ENCODE measurements at regions not wholly inside any gene's neighbourhood (a gene's known extent, or its start where the extent isn't known, plus 50 kb on each side); places are given as distances from the start of the nearest gene placed in this dataset.

- H2AFZ ChIP-seq (ENCODE audit: low read depth) = no peak overlapping the region
- H3K4me2 ChIP-seq = no peak overlapping the region
- H3K79me2 ChIP-seq (ENCODE audit: insufficient read depth) = no peaks in the 10 kb centered on the region
- no peaks in the 10 kb centered on the region for H3K27me3 ChIP-seq (ENCODE audit: insufficient read depth)
- 92% methylated on average over 6 of the region's 6 CpGs for WGBS (ENCODE audit: low lambda C conversion rate)
- ChIA-PET CTCF (interaction anchor here (0.6 kb wide), 1 partner anchor 363 kb away, joined by 3 read pairs; no protein-coding TSS in a partner anchor), POLR2A (interaction anchor here (3.9 kb wide), 1 partner anchor 108 kb away, joined by 38 read pairs; the partner anchor contains the start of gene SSBP2)
- no peak overlapping the region for H3K9ac ChIP-seq
- H3K36me3 ChIP-seq (replicated peaks in 1 of 2; ENCODE audit: control insufficient read depth in 1 of 2, insufficient read depth in 2 of 2, low read length in 1 of 2) = no peaks in the 10 kb centered on the region
- H3K4me1 ChIP-seq (ENCODE audit: control insufficient read depth in 1 of 2, insufficient read depth in 2 of 2, low read depth in 1 of 2, low read length in 1 of 2) = peaks cover 30 to 33% of the 10 kb centered on the region in 2 experiments
- no peak overlapping the region for H3K4me3 ChIP-seq (ENCODE audit: low read depth in 2 of 2, low read length in 1 of 2)
- H3K9me2 ChIP-seq = no peaks in the 10 kb centered on the region
- DNase-seq = no peak
- no peaks in the 10 kb centered on the region for H3K9me3 ChIP-seq
- H4K20me1 ChIP-seq (ENCODE audit: insufficient read depth) = no peaks in the 10 kb centered on the region
- peaks cover 27% of the 10 kb centered on the region for H3F3A ChIP-seq (replicated peaks; ENCODE audit: insufficient read depth)
- no peak overlapping the region for H3K27ac ChIP-seq (ENCODE audit: low read depth in 2 of 2, low read length in 1 of 2)
- TF ChIP-seq EZH2phosphoT487 (IDR thresholded peaks at IDR 0.05; ENCODE audit: borderline replicate concordance, low read depth) (no peak), PBX3 (IDR thresholded peaks at IDR 0.05) (no peak), RFX5 (IDR thresholded peaks at IDR 0.05; ENCODE audit: low read length) (no peak), JUND (IDR thresholded peaks at IDR 0.05) (no peak), CTCF (IDR thresholded peaks at IDR 0.05) (no peak), SIN3A (IDR thresholded peaks at IDR 0.05; ENCODE audit: borderline replicate concordance, low read depth, low read length) (no peak), RCOR1 (IDR thresholded peaks at IDR 0.05; ENCODE audit: low read length) (no peak), FOXM1 (IDR thresholded peaks at IDR 0.05; ENCODE audit: low read depth) (no peak)
These were observed 108.7 kb upstream of the SSBP2 start for GRCh38 chr5:81859624-81860023.

GRCh38 chr5:81856948-81857928 lies 106.3 kb upstream of the SSBP2 start:
- ChIA-PET CTCF (interaction anchor here (0.6 to 3.7 kb wide), 56 partner anchors 8 to 555 kb away, joined by 3 to 52 read pairs (median 4); partner anchors contain the start of genes ATG10 and SSBP2), POLR2A (interaction anchor here (0.7 to 3.9 kb wide), 7 partner anchors 9 to 350 kb away, joined by 3 to 38 read pairs (median 5); partner anchors contain the start of genes ATG10 and SSBP2)
- Histone ChIP-seq H3K9me2 (no peaks in the 10 kb centered on the region), H3K4me3 (ENCODE audit: low read depth in 2 of 2, low read length in 1 of 2) (peak overlapping the region; percentile 28 to 37; a peak in 3 of 4 replicates), H3F3A (replicated peaks; ENCODE audit: insufficient read depth) (peaks cover 31% of the 10 kb centered on the region), H3K27me3 (ENCODE audit: insufficient read depth) (no peaks in the 10 kb centered on the region), H3K36me3 (replicated peaks in 1 of 2; ENCODE audit: control insufficient read depth in 1 of 2, insufficient read depth in 2 of 2, low read length in 1 of 2) (no peaks in the 10 kb centered on the region), H2AFZ (ENCODE audit: low read depth) (peak overlapping the region; percentile 88), H3K79me2 (ENCODE audit: insufficient read depth) (no peaks in the 10 kb centered on the region), H3K4me2 (peak overlapping the region; percentile 67), H3K27ac (ENCODE audit: low read depth in 2 of 2, low read length in 1 of 2) (peak overlapping the region; percentile 70 to 98), H3K4me1 (ENCODE audit: control insufficient read depth in 1 of 2, insufficient read depth in 2 of 2, low read depth in 1 of 2, low read length in 1 of 2) (peaks cover 46 to 50% of the 10 kb centered on the region in 2 experiments), H3K9me3 (no peaks in the 10 kb centered on the region), H3K9ac (peak overlapping the region; percentile 30; the same call in 1 of the 2 replicates), H4K20me1 (ENCODE audit: insufficient read depth) (no peaks in the 10 kb centered on the region)
- 18% methylated on average over 14 of the region's 14 CpGs for WGBS (ENCODE audit: low lambda C conversion rate)
- DNase-seq = peak; percentile 81
- TF ChIP-seq YY1 (IDR thresholded peaks at IDR 0.05; ENCODE audit: low read depth) = no peak
- TF ChIP-seq SIN3A (IDR thresholded peaks at IDR 0.05; ENCODE audit: borderline replicate concordance, low read depth, low read length) = peak; percentile 81; the same call in 1 of the 2 replicates
- TF ChIP-seq RAD21 (IDR thresholded peaks at IDR 0.05; ENCODE audit: low read length) = peak; percentile 35
- 0 out of 2 replicates have a peak, but pooled peaks have one; percentile 22 for TF ChIP-seq MAX (IDR thresholded peaks at IDR 0.05; ENCODE audit: low read depth)
- TF ChIP-seq EP300 (IDR thresholded peaks at IDR 0.05; ENCODE audit: borderline replicate concordance in 1 of 2, low read depth in 1 of 2, low read length in 1 of 2) = peak; percentile 51 to 87; a peak in 3 of 4 replicates
- peak; percentile 71 for TF ChIP-seq FOXJ3 (CRISPR knock-in tag; IDR thresholded peaks at IDR 0.05)
- peak; percentile 52 for TF ChIP-seq CTCF (IDR thresholded peaks at IDR 0.05)
- peak; percentile 33; the same call in 1 of the 2 replicates for TF ChIP-seq TAF1 (IDR thresholded peaks at IDR 0.05; ENCODE audit: borderline replicate concordance, low read depth, low read length)
- TF ChIP-seq NRF1 (IDR thresholded peaks at IDR 0.05; ENCODE audit: low read depth, low read length) = no peak
- TF ChIP-seq JUND (IDR thresholded peaks at IDR 0.05) = no peak; the same call in 1 of the 2 replicates
- no peak for TF ChIP-seq ZBTB33 (IDR thresholded peaks at IDR 0.05; ENCODE audit: borderline replicate concordance, low read depth)
- TF ChIP-seq POLR2AphosphoS5 (IDR thresholded peaks at IDR 0.05; ENCODE audit: low read depth, low read length) = peak; percentile 23; the same call in 1 of the 2 replicates

Measured in SK-N-SH (cell line).